ENCODE measurements at regions not wholly inside any gene's neighbourhood (a gene's known extent, or its start where the extent isn't known, plus 50 kb on each side); places are given as distances from the start of the nearest gene placed in this dataset.

DNA sequence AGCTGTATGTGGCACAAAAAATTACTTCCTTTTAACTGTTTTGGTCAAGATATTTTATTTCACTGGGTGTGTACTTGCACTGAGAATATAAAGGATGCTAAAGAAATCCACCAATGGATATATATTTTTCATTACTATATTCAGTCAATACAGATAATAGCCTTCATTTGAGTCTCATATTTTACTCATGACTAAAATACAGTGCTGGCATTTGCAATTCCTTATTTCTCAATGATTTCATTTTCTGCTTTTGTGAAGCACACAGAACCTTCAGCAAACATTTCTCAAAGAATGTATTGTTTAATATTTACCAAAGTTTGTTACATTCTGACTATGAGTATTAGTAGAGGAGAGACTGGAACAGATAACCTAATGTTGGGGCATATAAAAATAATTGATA, 93.2 kb upstream of the SOX5 start:
- DNase-seq (ENCODE audit: low read depth): no peak

DNA sequence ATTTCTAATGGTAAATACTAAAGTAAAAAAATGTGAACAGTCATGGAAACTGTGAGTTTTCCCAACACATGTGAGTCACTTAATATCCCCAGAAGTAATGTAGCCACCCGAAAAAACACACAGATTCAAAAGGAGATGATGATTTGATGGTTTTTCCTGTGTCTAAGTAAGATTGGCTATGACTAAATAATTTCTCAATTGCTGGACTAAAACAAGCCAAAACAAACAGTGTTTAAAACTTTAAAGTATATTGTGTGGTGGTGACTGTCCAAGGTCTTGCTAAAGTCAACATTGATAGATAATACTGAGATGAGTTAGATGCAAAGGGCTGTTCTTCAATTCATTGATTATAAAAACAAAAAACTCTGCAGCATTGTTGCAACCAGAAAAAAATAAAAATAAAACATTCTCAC, 89.6 kb upstream of the SOX5 start:
- DNase-seq (ENCODE audit: low read depth): no peak

DNA sequence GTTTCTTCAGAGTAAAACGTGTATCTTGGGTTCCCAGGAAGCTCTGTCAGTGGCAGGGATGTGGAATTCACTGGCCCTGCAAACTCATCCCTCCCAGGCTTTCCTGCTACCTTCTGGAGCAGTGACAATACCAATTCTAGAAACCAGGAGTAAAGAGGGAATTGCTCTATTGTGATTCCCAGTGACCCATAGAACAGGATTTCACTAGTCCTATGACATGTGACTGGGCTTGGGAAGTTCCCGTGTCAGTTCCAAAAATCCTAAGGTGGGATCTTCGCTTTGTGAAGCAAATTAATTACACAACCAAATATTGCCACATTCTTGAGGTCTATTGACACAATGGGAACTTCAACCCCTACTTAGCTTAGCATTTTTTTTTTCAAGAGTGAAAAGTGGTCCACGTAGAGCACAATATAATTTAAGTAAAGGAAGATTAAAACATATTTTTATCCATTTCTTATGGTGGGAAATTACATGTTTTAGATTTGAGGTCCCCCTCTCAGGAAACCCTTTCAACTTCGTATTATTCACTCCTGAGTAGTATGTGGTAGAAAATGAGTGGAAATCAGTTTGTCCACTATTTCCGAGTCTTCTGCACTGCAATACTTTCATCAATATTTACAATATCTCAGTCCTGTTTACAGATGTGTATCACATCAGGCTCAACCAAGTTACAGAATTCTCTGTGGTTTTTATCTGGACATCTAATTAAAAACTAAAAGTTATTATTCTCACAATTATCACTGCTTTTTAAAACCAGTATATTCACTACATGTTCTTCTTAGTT, 88.9 kb upstream of the SOX5 start:
- DNase-seq (ENCODE audit: low read depth): no peak

DNA sequence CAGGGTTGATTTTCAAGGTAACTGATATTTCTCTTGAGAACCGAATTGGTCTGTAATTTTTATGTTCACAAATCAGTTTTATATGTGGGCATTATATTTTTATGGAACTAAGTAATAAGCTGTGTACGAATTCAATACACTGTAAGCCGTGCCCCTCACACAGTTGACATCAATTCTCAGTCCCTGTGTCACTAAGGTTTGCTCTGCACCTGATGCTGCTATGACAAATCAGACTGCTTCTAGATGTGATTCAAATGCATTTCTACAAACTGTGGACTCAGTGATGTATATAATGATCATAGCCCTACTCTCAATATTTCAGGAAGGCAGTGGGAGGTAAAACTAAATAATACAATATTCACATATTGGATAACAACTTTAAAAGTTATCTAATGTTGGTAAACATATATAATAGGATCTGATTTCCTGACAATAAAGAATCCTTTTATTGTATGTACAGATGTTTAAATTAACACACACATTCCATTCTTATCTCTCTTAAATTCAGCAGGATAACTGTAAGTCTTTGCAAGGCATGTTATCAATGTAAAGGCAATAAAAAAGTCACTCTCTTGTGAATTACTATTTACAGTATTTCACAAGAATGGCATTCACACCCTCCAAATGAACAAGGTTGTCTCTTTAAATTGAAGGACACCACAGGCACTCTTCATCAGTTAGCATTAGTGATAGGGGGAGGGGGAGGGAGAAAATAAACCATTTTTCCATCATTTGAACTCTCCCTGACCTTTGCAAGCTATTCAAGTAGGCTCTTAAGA, 87.2 kb upstream of the SOX5 start:
- DNase-seq (ENCODE audit: low read depth): no peak

DNA sequence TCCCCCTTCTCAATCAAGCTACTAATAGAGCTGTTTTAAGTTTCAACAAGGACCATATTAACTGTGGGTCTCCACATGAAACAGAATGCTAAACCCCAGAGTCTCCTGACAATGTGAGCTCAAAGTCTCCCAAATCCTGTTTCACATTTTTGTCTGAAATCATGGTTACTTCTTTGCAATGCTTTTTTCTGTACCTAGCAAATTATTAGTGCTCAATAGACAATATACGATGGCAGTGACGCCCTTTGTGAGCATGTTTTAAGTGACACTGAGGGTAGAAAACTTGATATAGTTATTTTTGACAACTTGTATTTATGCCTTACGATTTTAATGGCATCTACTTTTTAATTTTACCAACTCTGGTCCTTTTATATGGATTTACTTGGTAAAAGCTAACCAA, 85.4 kb upstream of the SOX5 start:
- no peak for DNase-seq (ENCODE audit: low read depth)

DNA sequence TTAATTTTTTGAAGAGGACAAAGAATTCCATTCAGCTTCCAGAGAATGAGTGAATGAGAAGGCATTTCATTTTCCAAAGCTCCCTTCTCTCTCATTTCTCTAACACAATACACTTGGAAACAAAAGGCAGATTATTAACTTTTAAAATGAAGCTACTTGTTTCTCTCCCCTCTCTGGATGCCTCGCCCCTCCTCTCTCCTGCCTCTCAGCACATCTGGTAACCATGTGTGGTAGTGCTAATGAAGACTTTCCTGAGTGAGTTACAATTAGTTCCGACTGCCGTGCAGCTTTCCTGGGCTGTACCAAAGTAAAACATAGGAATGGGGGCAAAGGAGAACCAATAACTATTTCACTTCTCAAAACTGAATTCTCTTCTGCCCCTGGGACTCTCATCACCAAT, 84.7 kb upstream of the SOX5 start:
- DNase-seq (ENCODE audit: low read depth): no peak

DNA sequence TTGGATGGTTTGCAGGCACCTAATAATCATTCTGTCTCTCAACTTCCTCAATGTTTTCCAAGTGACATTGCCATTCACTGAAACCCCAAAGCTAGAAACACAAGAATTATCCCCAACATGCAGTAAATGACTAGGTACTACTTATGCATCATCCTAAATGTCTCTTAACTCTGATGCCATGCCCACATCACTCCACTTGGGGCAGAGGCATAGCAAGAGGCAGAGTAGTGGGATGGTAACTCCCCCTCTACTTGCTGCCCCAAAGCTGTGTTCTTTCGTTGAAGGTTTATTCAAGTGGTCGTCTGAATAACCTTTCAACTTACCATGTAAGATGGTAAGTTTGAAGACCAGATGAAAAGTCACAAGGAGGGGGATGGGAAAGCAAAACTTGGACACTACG, 77.9 kb upstream of the SOX5 start:
- no peak for DNase-seq (ENCODE audit: low read depth)

DNA sequence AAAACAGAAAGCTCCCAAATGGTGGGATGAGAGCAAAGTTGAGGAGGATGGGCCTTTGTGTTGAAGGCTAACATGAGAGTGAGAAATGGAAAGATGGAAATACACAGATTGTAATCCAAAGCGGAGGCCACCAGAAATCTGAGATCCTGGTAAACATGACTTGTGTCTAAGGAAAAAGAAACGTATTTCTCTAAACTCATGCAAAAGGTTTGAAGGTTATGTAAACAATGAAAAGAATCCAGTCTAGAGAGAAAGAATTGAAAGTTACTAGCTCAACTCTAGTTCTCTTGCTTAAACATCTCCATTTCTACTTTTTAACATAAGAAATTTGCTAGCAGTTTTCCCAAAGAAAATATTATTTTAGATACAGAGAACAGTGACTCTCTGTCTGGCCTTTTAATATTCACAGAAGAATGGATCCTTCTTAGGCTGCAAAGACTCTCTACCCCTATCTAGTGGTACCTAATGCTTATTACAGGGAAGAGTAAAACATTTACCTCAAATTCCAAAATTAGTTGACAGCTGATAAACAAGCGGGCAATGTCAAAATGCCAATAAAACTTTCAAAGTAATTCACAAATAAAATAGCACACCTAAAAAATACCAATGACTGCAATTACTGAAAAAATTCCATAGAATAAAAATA, 75.8 kb upstream of the SOX5 start:
- no peak for DNase-seq (ENCODE audit: low read depth)

DNA sequence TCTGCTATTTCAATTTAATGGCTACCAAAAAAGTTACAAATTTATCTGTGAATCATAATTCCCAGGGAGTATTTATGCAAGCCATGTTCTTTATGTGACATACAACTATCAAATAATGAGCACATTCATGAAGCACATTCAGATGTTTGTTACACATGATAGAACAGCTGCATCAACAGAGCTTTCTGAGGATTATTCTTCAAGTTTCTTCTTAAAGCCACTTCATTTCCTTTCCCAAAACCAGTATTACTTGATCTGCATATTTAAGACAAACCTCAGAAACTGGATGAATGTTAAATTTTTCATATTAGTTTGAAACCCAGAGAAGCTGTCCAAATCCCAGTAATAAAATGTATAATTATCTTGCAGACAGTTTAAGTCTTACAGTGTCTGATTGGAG, 73.6 kb upstream of the SOX5 start:
- no peak for DNase-seq (ENCODE audit: low read depth)

DNA sequence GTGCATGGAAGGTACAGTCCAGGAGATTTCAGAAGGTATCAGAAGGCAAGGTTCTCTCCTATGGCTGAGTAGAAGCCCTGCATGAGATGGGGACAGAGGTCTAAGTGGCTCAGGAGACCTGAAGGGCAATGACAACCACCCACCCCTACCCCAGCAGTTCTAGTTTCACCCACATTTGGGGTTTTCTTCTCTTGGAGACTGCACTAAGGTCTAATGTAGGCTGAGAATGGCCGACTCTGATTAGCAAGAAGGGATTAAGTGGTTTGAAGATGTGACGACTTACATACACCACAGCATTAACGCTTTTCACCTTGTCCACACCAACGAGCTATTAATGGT, 71.7 kb upstream of the SOX5 start:
- no peak for DNase-seq (ENCODE audit: low read depth)

DNA sequence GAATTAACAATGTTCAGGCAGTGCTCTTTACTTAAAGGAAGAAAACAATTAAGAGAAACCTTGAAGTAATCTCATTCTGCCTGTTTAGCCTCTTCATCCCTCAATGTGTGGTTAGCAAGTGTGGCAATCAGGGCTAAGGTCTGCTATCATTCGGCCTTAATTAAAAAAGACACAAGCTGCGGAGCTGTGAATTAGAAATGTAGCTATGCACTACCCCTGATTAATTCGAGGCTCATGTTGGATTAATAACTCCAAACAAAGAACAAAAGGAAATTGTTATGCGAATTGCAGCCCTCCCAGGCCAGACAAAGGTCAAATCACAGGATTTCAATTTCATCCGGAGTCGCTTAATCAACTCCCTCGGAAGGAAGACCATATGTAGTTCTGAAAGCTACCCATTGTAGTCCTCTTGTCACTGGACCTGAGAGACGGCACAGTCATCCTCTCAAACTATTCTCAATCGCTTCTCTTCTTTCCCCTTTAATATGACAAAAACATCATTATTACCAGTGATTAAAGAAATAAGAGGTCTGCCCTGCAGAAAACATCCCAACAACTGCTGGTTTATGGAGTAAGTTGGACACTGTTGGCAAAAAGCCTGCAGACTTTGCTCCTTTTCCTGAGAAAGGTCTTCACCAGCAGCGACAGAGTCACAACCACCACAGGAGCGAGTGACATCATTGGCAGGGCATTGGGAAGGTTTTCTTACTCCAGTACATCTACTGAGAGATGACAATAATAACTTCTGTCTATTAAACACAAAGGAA, 71.1 kb upstream of the SOX5 start:
- DNase-seq (ENCODE audit: low read depth): no peak

DNA sequence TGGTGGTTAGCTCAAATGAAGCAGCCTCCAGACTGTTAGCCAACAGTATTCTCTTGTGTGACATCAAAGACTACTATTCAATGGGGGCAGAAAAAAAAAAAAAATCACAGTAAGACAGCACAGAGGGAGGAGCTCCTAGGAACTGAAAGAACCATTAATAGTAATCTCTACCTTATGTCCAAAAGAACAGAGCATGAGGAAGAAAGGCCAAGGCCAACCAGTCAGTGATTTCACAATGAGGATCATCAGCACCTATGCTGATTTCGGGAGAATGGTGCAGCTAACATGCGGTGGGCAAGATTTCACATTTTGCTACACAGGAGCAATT, 66.3 kb upstream of the SOX5 start:
- no peak for DNase-seq (ENCODE audit: low read depth)

DNA sequence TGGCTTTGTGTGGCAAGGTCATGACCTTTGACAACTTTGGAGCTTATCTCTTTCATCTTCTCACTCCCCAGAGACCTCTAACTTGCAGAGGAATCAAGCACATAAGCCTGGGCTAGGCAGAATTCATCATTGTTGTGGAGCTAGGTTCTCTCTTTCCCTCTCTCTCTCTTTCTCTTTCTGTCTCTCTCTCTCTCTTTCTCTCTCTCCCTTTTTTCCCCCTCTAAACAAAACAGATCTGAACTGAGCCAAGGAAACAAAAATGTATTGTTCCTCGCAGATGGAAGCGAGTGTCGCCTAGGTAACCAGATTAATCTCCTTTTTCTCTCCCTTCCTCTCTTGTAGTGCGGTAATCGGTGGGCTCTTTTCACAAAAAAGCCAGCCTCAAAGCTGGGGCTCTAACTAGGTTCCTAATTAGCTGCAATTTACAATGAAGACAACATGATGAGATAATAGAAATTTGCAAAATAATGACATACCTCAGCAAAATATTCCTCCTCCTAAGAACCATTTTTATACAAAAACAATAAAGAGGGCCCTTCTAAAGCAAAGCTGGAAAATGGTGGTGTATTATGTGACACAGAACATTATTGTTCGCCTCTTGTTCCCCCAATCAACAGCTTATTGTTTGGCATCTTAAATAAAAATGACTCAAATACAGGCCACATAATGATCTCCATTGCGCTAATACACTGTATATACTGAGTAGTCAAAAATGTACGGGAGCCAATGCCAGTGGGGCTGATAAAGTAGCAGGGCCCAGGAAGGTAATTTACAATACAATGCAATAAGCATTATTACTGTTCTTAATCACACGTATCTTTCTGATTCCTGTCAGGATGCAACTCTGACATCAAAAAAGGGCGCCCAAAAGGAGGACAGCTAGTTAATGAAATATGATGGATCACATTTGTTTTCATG, 65.7 kb upstream of the SOX5 start:
- no peak for DNase-seq (ENCODE audit: low read depth)

DNA sequence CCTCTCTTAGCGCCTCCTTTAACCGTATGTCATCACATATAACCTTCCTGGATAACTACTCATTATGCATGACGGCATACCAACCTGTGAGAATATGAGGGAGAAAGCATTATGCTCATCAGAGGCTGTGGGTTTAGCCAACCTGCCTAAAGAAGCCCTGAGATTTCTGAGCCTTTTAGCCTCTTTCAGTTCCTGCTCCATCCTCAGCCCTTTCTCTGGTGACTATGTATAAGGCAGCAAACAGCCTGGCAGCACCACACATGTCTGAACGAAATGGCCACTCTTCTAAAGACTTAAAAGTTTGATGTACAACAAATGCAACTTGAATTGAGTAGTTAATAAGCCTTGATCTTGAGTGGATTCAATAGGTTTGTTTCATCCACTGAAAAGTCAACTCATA, 64.8 kb upstream of the SOX5 start:
- DNase-seq (ENCODE audit: low read depth): no peak

DNA sequence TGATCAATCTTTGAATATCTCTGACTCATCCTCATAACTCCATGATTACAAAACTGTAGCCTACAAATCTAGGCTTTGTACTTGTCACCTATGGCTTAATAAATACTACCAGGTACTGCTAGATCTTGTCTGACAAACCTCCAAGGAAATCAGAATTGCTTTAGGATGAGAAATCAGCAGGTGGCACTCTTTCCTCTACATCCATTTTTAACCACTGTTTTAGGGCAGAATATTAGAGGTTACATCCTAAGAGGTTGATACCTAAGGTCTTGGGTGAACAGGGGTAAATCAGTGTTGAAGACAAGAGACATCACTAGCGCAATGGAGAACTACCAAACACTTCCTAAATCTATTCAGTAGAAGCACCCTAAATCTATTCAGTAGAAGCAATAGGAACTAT, 63.1 kb upstream of the SOX5 start:
- DNase-seq (ENCODE audit: low read depth): no peak

DNA sequence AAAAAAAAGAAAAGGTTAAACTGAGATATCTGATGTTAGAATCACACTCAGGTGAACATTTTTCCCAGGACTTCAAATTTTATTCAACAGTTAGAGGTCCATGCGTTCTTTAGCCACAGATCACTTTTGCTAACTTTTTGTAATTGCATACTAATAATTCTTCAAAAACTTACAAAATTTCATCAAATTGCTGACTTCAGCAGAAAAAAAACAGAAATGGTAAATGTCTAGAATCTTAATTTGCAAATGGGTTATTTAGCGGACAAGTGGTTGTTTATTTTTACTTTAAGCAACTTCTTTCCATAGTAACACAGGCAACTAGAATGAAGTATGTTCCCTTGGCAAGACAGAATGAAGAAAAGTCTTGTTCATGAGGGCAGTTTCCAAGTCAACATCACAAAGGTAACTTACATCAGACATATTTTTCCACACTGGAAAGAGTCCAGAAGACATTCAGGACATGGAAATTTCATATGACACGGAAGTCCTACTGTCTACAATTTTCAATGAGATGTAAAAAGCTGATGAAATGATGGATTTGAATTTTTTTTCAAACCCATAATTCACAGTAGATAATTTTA, 62.5 kb upstream of the SOX5 start:
- no peak for DNase-seq (ENCODE audit: low read depth)

DNA sequence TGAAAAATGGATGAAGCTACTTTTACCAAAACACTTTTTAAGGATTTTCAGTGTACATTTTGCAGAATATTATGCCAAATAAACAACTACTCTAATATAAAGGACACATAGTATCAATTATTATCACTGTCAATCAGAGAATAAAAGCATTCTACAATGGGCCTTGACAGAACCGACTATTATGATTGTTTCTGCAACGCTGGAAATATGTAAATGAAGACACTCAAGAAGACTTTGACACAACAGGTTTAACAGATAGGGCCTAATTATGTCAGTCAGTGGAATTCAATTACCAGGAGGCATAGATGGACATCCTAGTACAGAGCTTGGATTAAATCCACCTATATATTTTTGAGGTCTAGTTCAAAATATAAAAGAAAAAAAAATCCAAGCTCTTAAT, 58.7 kb upstream of the SOX5 start:
- no peak for DNase-seq (ENCODE audit: low read depth)
